ENCODE measurements at regions not wholly inside any gene's neighbourhood (a gene's known extent, or its start where the extent isn't known, plus 50 kb on each side); places are given as distances from the start of the nearest gene placed in this dataset.
"Not testable (repeated sequence)": the region's sequence is repeated elsewhere in the genome, so short reads cannot be mapped to it uniquely, and the experiment has no call there.

DNA sequence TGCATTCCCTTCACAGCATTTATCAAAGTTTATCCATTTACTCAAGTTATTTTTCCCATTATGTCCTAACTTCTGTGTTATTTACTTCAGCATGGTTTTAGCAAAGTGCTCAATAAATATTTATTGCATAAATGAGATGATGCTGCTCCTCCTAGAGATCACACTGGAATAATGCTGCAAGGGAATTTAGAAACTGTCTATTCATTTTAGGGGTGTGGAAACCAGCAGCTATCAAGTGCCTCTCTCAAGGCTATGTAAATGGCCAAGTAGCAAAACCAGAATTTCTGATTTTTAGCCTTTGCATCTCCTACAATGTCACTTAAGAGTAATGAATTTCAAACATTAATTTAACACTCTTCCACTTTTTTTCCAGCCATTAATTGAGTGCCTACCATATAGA, 316.2 kb downstream of the COL12A1 start:
- intact Hi-C loops (cut with micrococcal nuclease), result no loop called here

DNA sequence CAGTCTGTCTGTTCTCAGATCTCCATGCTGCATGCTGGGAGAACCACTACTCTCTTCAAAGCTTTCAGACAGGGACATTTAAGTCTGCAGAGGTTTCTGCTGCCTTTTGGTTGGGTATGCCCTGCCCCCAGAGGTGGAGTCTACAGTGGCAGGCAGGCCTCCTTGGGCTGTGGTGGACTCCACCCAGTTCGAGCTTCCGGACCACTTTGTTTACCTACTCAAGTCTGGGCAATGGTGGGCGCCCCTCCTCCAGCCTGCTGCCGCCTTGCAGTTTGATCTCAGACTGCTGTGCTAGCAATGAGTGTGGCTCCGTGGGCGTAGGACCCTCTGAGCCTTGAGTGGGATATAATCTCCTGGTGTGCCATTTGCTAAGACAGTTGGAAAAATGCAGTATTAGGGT, 317.1 kb downstream of the COL12A1 start:
- intact Hi-C loops (cut with micrococcal nuclease), result not testable (repeated sequence)

DNA sequence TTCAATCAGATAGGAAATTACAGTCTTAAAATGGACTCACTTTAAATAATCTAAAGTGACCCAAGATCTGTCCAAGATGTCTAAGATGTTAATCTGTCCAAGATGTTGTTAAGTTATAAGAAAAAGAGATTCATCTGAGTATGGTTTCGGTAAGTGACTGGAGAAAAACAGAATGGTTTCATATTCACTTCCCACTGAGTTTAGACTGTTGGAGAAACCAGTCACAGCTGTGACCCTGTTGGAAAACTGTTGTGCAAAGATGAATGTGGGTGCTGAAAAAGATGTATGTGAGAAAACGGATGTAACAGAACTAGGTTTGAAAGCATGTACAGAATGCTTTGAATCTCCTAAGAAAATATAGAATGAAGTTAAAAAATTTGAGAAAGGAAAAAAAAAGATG, 325.9 kb downstream of the COL12A1 start:
- intact Hi-C loops (cut with micrococcal nuclease), result no loop called here

DNA sequence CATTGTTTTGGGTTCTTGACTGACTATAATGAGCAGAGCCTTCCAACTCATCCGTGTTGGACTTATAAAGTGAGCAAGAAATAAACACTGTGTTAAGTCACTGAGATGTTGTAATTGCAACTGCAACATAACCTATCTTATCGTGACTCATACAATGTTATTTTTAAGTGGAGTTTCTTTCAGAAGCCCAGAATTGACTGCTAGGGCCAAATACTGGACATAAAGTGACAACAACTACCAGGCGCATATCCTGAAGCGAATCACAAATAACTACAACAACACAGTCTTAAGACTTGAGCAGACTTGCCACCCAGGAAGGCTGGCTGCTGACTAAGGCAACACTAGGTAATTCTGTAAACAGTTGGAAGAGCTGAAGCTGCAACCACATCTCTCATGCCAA, 326.6 kb downstream of the COL12A1 start:
- intact Hi-C loops (cut with micrococcal nuclease), result no loop called here

GRCh38 chr6:74875193-74875592, 330.7 kb downstream of the COL12A1 start:
- intact Hi-C loops (cut with micrococcal nuclease), result no loop called here

GRCh38 chr6:74872754-74873476, 332.9 kb downstream of the COL12A1 start:
- intact Hi-C loops (cut with micrococcal nuclease), result no loop called here

GRCh38 chr6:74871757-74872156, 334.1 kb downstream of the COL12A1 start:
- intact Hi-C loops (cut with micrococcal nuclease), result no loop called here

GRCh38 chr6:74870403-74870802, 335.4 kb downstream of the COL12A1 start:
- intact Hi-C loops (cut with micrococcal nuclease), result no loop called here

DNA sequence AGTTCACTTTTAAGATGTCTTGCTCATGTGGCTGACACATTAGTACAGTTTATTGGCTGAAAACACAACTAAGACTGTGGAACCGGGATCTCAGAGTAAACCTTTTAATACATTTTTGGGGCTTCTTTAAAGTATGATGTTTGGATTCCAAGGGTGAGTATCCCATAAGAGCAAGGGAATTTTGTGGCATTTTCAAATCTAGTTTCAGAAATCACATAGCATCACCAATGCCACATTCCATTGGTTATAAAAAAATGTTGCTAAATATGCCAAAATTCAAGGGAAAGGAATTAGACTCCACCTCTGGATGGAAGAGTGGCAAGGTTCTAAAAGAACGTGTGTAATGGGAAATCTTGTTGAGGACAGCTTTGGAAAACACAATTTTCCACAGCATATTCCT, 338.6 kb downstream of the COL12A1 start:
- intact Hi-C loops (cut with micrococcal nuclease), result no loop called here

DNA sequence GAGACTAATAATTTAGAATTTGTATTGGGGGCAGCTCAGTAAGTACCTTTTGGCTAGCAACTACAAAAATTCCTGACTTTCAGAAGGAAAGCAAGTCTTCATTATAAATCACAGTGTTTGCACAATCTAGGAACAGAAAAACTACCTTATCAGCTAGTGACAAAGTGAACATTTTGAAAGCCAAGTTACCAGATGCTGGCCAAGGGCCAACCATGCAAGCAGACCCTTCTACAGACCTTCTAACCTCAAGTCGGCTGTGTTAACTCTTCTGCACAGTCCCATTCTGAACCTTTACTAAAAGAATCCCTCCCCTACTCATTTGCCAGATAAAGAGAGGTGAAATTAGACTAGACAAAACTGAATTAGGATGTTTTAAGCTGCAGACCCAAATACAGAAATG, 341.9 kb downstream of the COL12A1 start:
- intact Hi-C loops (cut with micrococcal nuclease), result no loop called here

- intact Hi-C loops (cut with micrococcal nuclease), result no loop called here
These were observed 345.4 kb downstream of the COL12A1 start for GRCh38 chr6:74860456-74860855.

DNA sequence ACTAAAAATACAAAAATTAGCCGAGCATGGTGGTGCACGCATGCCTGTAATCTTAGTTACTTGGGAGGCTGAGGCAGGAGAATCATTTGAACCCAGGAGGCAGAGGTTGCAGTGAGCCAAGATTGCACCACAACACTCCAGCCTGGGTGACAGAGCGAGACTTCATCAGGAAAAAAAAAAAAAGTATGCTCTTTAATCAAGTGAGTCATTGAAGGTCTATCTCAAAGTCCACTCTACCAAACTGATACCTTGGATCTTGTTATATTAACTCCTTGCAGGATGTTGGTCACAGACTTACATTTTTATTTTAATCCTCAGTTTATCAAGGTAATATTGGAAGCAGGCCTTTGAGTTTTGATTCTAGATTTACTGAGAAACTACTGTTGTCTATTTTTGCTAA, 348.7 kb downstream of the COL12A1 start:
- intact Hi-C loops (cut with micrococcal nuclease), result no loop called here

DNA sequence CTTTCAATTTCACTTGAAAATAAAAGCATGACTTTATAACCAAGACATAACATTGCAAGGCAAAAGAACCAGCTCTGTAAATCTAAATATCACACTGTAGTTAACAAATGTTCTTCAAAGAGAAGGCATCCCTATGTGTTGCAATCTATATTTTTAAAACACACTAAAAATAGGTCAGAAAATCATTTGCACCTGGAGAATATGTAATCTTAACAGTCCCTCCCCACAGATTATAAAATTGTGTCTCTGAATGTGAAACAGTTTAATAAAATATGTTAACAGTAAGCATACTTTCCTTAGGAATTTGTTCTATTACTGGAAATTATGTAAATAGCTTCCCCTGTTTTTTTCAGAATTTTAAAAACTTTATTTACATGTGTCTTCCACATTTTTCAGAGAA, 351.9 kb downstream of the COL12A1 start:
- intact Hi-C loops (cut with micrococcal nuclease), result no loop called here

- intact Hi-C loops (cut with micrococcal nuclease), result no loop called here
These were observed 354.3 kb downstream of the COL12A1 start for GRCh38 chr6:74851596-74851995.

DNA sequence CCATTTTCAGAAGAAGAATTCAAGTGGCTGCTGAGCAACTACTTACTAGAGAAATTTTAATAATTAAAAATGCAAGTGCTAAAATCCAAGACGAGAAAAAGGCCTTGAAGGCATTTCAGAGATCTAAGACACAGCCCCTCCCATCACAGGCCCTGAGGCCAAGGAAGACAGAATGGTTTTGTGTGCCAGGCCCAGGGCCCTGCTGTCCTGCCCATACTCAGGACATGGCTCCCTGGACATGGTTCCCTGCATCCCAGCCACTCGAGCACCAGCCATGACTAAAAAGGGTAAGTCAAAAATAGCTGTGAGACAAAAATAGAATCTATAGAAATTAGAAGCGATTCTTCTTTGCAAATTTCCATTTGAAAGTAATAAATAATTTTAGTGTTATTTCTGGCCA, 364.9 kb downstream of the COL12A1 start:
- intact Hi-C loops (cut with micrococcal nuclease), result no loop called here

GRCh38 chr6:74834967-74835366, 370.9 kb downstream of the COL12A1 start:
- intact Hi-C loops (cut with micrococcal nuclease), result no loop called here

DNA sequence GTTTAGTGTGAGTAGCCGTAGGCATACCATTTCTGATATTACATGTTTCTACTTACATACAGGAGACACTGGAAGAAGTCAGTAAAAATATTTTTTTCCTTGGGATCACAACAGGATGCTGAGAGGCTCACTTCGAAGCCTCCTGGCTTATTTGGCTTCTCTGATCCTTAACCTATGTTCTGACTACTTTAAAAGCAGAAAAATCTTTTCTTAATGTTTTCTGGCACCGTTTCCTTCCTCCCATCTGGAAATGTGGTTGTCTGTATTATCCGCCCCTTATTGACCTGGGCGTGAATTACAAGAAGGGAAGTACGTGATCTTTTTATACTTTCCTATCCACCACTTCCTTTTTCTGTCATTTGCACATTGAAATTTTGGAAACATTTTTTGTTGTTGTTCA, 379.6 kb downstream of the COL12A1 start:
- intact Hi-C loops (cut with micrococcal nuclease), result no loop called here

GRCh38 chr6:74814440-74814839, 391.4 kb downstream of the COL12A1 start:
- intact Hi-C loops (cut with micrococcal nuclease), result no loop called here

DNA sequence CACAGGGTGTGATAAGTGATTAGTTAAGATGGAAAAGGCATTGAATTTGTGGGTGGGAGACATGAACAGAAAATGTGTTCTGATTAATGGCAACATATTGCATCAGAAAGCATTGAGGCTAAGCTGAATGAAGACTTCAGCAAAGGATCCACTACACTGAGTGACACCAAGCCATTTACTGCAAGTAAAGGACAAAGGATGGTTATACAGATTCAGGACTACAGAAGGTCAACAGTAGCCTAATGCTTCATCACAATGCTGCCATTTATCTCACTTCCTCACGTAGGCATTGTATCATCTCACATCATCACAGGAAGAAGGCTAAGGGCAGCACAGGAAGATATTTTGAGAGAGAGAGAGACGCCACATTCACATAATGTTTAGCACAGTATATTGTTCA, 398.2 kb downstream of the COL12A1 start:
- intact Hi-C loops (cut with micrococcal nuclease), result no loop called here

DNA sequence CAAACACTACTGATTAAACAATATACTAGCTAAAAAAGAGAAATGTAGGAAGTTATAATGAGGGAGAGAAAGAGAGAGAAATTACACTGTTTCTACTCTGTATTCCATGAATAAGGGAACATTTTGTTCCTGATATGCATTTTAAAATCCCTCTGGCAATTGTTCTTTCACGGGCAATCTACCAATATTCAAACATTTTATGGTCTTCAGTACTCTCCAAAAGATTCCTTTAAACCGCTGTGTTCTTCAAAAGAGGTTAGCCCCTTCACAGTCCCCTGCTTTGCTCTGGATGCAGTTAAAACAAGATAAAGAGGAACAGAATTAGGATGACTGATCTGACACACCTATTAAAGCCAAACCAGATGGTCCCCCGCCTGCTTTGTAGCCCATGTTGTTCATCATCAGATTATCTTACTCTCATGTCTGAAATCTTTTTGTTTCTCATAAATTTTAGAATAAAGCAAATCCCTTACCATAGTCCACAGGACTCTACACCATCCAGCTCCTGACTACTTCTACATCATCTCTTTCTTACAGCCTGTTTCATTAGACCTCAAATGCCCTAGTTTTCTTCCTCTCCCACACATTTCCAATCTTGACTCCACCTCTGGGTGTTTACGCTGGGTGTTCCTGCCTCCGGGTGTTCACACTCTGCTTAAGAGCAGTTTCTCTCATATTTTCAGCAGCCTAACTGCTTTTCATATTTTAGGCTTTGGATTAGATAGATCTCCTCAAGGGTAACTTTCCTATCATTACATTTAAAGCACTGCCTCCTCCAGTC, 399.7 kb downstream of the COL12A1 start:
- intact Hi-C loops (cut with micrococcal nuclease), result no loop called here

DNA sequence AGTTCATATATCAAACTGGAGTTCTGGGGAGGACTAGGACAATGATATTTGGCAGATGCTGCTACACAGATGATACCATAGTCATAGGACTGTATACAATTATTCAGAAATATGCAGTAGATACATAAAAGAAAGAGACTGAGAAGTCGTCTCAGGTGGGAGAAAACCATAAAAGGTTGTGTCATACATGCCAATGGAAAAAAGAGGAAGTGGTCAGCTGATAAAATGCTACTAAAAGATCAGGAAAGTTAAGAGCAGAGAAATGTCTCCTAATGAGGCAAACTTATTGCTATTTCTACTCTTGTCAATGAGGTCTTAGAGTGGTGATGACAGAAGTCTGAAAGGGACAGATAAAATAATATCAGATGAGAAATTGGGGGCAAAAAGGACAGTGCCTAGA, 407.6 kb downstream of the COL12A1 start:
- intact Hi-C loops (cut with micrococcal nuclease), result no loop called here

DNA sequence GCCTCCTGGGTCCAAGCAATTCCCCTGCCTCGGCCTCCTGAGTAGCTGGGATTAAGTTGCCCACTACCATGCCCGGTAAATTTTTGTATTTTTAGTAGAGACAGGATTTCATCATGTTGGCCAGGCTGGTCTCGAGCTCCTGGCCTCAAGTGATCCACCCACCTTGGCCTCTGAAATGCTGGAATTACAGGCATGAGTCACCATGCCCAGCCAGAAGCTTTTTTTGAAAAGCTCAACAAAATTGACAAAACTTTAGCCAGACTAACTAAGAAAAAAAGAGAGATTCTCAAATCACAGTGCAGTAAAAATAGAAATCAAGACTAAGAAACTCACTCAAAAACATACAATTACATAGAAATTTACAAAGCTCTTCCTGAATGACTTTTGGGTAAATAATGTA, 420.6 kb downstream of the COL12A1 start:
- intact Hi-C loops (cut with micrococcal nuclease), result no loop called here

DNA sequence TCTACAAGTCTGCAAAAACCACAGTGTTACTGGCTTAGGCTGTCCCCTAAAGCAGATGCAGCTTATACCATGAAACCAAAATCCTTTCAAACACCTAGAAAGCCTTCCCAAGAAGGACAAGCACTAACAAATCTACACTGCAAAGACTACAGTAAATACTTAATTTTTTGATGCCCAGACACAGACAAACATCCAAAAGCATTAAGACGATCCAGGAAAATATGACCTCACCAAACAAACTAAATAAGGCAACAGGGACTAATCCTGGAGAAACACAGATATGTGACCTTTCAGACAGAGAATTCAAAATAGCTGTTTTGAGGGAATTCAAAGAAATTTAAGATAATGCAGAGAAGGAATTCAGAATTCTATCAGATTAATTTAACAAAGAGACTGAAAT, 423.5 kb downstream of the COL12A1 start:
- intact Hi-C loops (cut with micrococcal nuclease), result no loop called here

Measured in T-helper 2 cell treated with Interferon-gamma antibody and Interleukin-4, amounts not matched to agents 100 ng/mL and 5 ng/mL, for 36 hours (primary cell).